GM23248 (cell line): ENCODE measurements at regions not wholly inside any gene's neighbourhood (a gene's known extent, or its start where the extent isn't known, plus 50 kb on each side); places are given as distances from the start of the nearest gene placed in this dataset.

ENCODE experiments used
- DNase-seq: peaks from one replicate; pipeline ENCODE4 v3.0.0-alpha.2; 2015
- H2AFZ ChIP-seq: fragments of 200-600 bp; sonication (generic); 2 replicates; pipeline ENCODE4 v1.6.1; 2016; ENCODE audit warnings: antibody characterized with exemption
- H3F3A ChIP-seq: fragments of 200-600 bp; sonication (generic); 2 replicates; pipeline ENCODE4 v1.6.1; 2016; ENCODE audit warnings: mild to moderate bottlenecking, antibody characterized with exemption, mixed run types; ENCODE audit not compliant: insufficient read depth
- H3K27ac ChIP-seq: fragments of 200-600 bp; sonication (generic); 2 replicates; pipeline ENCODE4 v1.5.1; 2016; ENCODE audit warnings: mild to moderate bottlenecking
- H3K27me3 ChIP-seq: fragments of 200-600 bp; sonication (generic); replicated peaks from 2 replicates; pipeline ENCODE4 v1.6.1; 2016; ENCODE audit warnings: mild to moderate bottlenecking; ENCODE audit not compliant: insufficient read depth
- H3K36me3 ChIP-seq: fragments of 200-600 bp; sonication (generic); 2 replicates; pipeline ENCODE4 v1.6.1; 2016; ENCODE audit warnings: low read depth, mild to moderate bottlenecking
- H3K4me1 ChIP-seq: fragments of 200-600 bp; sonication (generic); 2 replicates; pipeline ENCODE4 v1.6.1; 2016; ENCODE audit warnings: mild to moderate bottlenecking; ENCODE audit not compliant: insufficient read depth
- H3K4me2 ChIP-seq: fragments of 200-600 bp; sonication (generic); one replicate; pipeline ENCODE4 v1.6.1; 2016; ENCODE audit warnings: mild to moderate bottlenecking; ENCODE audit not compliant: unreplicated experiment
- H3K4me3 ChIP-seq: fragments of 200-600 bp; sonication (generic); 2 replicates; pipeline ENCODE4 v1.5.1; 2016; ENCODE audit warnings: mild to moderate bottlenecking
- H3K79me2 ChIP-seq: fragments of 200-600 bp; sonication (generic); 2 replicates; pipeline ENCODE4 v1.6.1; 2016; ENCODE audit warnings: mild to moderate bottlenecking; ENCODE audit not compliant: insufficient read depth
- H3K9ac ChIP-seq: fragments of 200-600 bp; sonication (generic); 2 replicates; pipeline ENCODE4 v1.6.1; 2016; ENCODE audit warnings: mild to moderate bottlenecking
- H3K9me2 ChIP-seq: fragments of 200-600 bp; sonication (generic); 2 replicates; pipeline ENCODE4 v1.6.1; 2016; ENCODE audit warnings: mixed run types, mild to moderate bottlenecking, moderate library complexity; ENCODE audit not compliant: insufficient read depth
- H3K9me3 ChIP-seq: fragments of 200-600 bp; sonication (generic); one replicate; pipeline ENCODE4 v1.6.1; 2017; ENCODE audit warnings: low read depth
- H4K20me1 ChIP-seq: fragments of 200-600 bp; sonication (generic); 2 replicates; pipeline ENCODE4 v1.6.0; 2016; ENCODE audit not compliant: insufficient read depth
- EZH2 ChIP-seq: fragments of 200-600 bp; sonication (generic); IDR thresholded peaks from 2 replicates; pipeline ENCODE4 v1.6.1; 2018; ENCODE audit warnings: antibody characterized with exemption, mild to moderate bottlenecking; ENCODE audit not compliant: insufficient read depth, poor library complexity, severe bottlenecking
- EZH2phosphoT487 ChIP-seq: fragments of 200-600 bp; sonication (generic); IDR thresholded peaks from 2 replicates; pipeline ENCODE4 v1.6.1; 2018; ENCODE audit warnings: antibody characterized with exemption, moderate library complexity, mild to moderate bottlenecking, low read depth; ENCODE audit not compliant: insufficient read depth
- WGBS, 2 experiments: methylation state at CpG; one replicate each; pipeline ENCODE4 v1.1.6; 2015 to 2017; ENCODE audit warnings: low lambda C conversion rate in 2 of 2, low coverage in 1 of 2; ENCODE audit errors: missing lambda C conversion rate in 2 of 2; 5-methylcytosine and 5-hydroxymethylcytosine counted together
- in situ Hi-C: fragments of 300-500 bp; cut with MboI; formaldehyde crosslinking; loops from 2 replicates; pipeline ENCODE4 v1.15.0; 2020

GRCh38 chr16:52184336-52184735 is 362.6 kb downstream of the TOX3 start:
- no peak overlapping the region for H2AFZ ChIP-seq
- no peaks in the 10 kb centered on the region for H3K9me3 ChIP-seq
- no peak overlapping the region for H3K4me2 ChIP-seq
- no peak overlapping the region for H3K4me3 ChIP-seq
- WGBS, 2 experiments = 21 to 23% methylated on average over 3 of the region's 3 CpGs
- H3K27me3 ChIP-seq = no peaks in the 10 kb centered on the region
- H3K79me2 ChIP-seq = no peaks in the 10 kb centered on the region
- H3K36me3 ChIP-seq = no peaks in the 10 kb centered on the region
- no peaks in the 10 kb centered on the region for H3K4me1 ChIP-seq
- H3K9me2 ChIP-seq = no peaks in the 10 kb centered on the region
- DNase-seq = no peak
- TF ChIP-seq EZH2phosphoT487 (no peak), EZH2 (no peak)
- H3K27ac ChIP-seq = no peak overlapping the region
- no peaks in the 10 kb centered on the region for H4K20me1 ChIP-seq
- in situ Hi-C loops = loop anchor here (10.0 kb wide), 1 partner anchor 830 kb away; no protein-coding TSS in a partner anchor
- H3K9ac ChIP-seq = no peak overlapping the region
- no peaks in the 10 kb centered on the region for H3F3A ChIP-seq

DNA sequence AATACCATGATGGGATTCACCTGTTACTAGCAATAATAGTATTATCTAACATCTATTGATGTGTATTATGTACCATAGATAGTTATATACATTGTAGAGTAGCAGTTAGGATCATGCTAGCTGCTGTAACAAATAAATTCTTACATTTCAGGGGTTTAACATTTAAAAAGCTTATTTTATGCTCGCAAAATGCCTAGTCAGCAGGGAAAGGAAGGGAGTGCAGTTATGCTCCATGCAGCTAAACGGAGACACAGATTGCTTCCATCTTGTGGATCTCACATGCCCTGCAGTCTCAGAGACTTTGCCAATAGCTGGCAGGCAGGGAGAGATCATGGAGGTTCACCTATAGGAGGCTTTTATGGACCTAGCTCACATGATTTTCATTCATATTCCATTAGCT is 364.1 kb downstream of the TOX3 start:
- no peaks in the 10 kb centered on the region for H3K36me3 ChIP-seq
- no peaks in the 10 kb centered on the region for H3K4me1 ChIP-seq
- H3K27me3 ChIP-seq = no peaks in the 10 kb centered on the region
- H3K4me3 ChIP-seq = no peak overlapping the region
- H3K79me2 ChIP-seq = no peaks in the 10 kb centered on the region
- in situ Hi-C loops = loop anchor here (10.0 kb wide), 1 partner anchor 832 kb away; no protein-coding TSS in a partner anchor
- H3K4me2 ChIP-seq = no peak overlapping the region
- WGBS, 2 experiments = 11 to 21% methylated on average over 2 of the region's 2 CpGs
- DNase-seq = no peak
- TF ChIP-seq EZH2phosphoT487 (no peak), EZH2 (no peak)
- no peaks in the 10 kb centered on the region for H3K9me3 ChIP-seq
- no peaks in the 10 kb centered on the region for H3F3A ChIP-seq
- no peaks in the 10 kb centered on the region for H4K20me1 ChIP-seq
- no peak overlapping the region for H3K27ac ChIP-seq
- no peaks in the 10 kb centered on the region for H3K9me2 ChIP-seq
- H3K9ac ChIP-seq = no peak overlapping the region
- H2AFZ ChIP-seq = no peak overlapping the region

DNA sequence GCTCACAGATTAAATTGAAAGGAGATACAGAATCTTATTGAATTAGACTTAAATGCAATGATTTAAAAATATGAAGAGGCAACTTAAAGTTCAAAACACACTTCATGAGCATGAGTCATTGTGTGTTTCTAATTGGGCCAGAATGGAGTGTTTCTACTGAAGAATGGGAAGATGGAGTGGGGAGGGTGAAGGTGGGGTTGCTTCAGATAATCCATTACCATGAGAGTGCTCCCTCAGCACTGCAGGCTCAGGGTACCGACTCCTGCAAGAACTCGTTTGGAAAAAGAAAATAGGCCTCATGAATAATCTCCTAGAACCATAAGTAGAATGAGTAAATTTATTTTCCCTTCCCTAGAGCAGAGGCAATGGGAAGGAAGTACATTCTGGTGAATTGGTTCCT is 372.8 kb downstream of the TOX3 start:
- Histone ChIP-seq H3K9me2 (no peaks in the 10 kb centered on the region), H3K27ac (no peak overlapping the region), H3K4me3 (no peak overlapping the region), H3K9ac (no peak overlapping the region), H3K4me2 (no peak overlapping the region), H3K4me1 (no peaks in the 10 kb centered on the region), H2AFZ (no peak overlapping the region), H3K27me3 (no peaks in the 10 kb centered on the region), H3F3A (no peaks in the 10 kb centered on the region), H3K9me3 (no peaks in the 10 kb centered on the region), H4K20me1 (no peaks in the 10 kb centered on the region), H3K79me2 (no peaks in the 10 kb centered on the region), H3K36me3 (no peaks in the 10 kb centered on the region)
- TF ChIP-seq EZH2phosphoT487 = no peak
- TF ChIP-seq EZH2 = no peak
- in situ Hi-C loops = no loop called here
- whole genome bisulfite sequencing, 2 experiments = 29 to 37% methylated on average over 2 of the region's 2 CpGs
- no peak for DNase-seq

DNA sequence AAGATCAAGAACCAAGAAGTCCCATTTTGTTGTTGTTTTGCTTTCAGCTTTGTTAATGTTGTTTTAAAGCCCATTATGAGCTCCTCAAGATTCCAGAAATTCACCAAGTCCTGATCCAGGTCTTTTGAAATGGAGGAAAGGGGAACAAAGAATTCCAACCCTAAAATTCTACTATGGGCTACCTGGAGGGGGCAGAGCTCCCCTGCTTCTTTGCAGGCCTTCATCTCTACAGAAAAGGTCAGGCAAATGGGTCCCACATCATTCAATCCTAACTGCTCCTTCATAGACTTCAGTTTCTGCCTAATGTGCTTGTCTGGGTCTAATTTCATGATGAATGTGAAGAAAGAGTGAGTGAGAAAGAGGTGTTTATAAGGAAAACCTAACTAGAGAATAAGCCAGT is 375.5 kb downstream of the TOX3 start:
- Histone ChIP-seq H3K79me2 (no peaks in the 10 kb centered on the region), H3K27ac (no peak overlapping the region), H2AFZ (no peak overlapping the region), H3K9ac (no peak overlapping the region), H3K4me2 (no peak overlapping the region), H3K9me3 (no peaks in the 10 kb centered on the region), H3K36me3 (no peaks in the 10 kb centered on the region), H3K27me3 (no peaks in the 10 kb centered on the region), H3F3A (no peaks in the 10 kb centered on the region), H4K20me1 (no peaks in the 10 kb centered on the region), H3K4me3 (no peak overlapping the region), H3K4me1 (no peaks in the 10 kb centered on the region), H3K9me2 (no peaks in the 10 kb centered on the region)
- no peak for DNase-seq
- in situ Hi-C loops = no loop called here
- TF ChIP-seq EZH2 = no peak
- no peak for TF ChIP-seq EZH2phosphoT487

- no peaks in the 10 kb centered on the region for H3K9me2 ChIP-seq
- no peaks in the 10 kb centered on the region for H4K20me1 ChIP-seq
- 0% methylated on average over 1 of the region's 1 CpG for WGBS, 2 experiments
- H3K79me2 ChIP-seq = no peaks in the 10 kb centered on the region
- H3K27me3 ChIP-seq = no peaks in the 10 kb centered on the region
- TF ChIP-seq EZH2 (no peak), EZH2phosphoT487 (no peak)
- H3K4me2 ChIP-seq = no peak overlapping the region
- H2AFZ ChIP-seq = no peak overlapping the region
- in situ Hi-C loops = no loop called here
- H3K27ac ChIP-seq = no peak overlapping the region
- no peaks in the 10 kb centered on the region for H3K36me3 ChIP-seq
- H3K9me3 ChIP-seq = peaks cover 6% of the 10 kb centered on the region
- H3F3A ChIP-seq = no peaks in the 10 kb centered on the region
- no peaks in the 10 kb centered on the region for H3K4me1 ChIP-seq
- H3K9ac ChIP-seq = no peak overlapping the region
- no peak overlapping the region for H3K4me3 ChIP-seq
- DNase-seq = no peak
Measured at GRCh38 chr16:52167328-52167727, 379.6 kb downstream of the TOX3 start.
